Daoy (cell line): ENCODE measurements at regions not wholly inside any gene's neighbourhood (a gene's known extent, or its start where the extent isn't known, plus 50 kb on each side); places are given as distances from the start of the nearest gene placed in this dataset.
"Not testable (repeated sequence)": the region's sequence is repeated elsewhere in the genome, so short reads cannot be mapped to it uniquely, and the experiment has no call there.

Experiments used
- DNase-seq: peaks from one replicate; pipeline ENCODE4 v3.0.0-alpha.2; 2015; ENCODE audit warnings: low read depth

DNA sequence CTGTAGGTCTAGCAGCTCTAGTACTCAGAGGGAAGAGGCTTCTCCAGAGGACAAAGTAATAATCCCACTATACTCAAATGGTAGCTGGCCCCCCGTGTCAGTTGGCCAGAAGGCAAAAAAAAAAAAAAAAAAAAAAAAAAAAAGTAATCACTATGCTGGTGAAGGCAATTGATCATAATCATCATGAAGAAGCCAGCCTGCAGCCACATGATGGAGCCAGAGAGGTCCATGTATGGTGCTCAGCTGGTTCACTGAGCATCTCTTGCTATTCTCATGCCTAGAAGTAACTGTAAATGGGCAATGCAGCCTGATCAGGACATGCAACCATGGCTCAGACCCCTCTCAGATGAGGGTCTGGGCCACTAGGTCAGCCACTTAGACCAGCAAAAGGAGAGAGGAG is 378.8 kb downstream of the MED13L start:
- DNase-seq, result no peak

DNA sequence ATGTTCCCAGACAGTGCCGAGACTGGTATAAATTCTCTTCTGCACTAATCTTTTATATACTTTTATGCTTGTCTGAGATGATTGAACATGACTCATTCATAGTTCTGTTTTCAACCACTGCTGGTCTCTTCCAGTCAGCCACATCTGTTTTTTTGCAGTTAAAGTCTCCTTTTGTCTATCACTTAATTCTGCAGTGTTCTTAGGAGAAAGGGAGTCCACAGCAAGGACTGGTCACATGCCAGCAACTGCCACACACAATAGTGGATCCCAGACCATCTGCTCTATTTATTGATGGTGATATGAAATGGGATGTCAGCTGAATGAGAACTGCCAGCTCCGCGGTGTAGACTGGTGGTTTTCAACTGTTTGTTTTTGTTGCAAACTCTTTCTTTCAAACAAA is 379.8 kb downstream of the MED13L start:
- no peak for DNase-seq

DNA sequence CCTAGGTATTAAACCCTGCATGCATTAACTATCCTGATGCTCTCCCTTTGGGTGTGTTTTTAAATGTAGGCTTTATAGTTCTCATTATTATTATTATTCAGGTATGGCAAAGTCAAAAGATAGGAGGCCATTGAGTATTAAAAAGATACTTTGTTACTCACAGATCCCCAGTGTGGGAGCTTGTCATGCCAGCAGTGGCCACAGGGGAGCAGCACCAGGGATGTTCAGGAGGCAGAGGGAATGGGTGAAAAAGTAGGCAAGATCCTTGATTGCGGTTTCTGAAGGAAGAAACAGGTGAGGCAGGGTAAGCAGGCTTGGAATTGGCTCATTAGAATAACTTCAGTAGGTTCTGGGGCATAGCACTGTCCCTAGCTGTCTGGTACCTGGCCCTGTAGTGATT is 382.2 kb downstream of the MED13L start:
- no peak for DNase-seq

DNA sequence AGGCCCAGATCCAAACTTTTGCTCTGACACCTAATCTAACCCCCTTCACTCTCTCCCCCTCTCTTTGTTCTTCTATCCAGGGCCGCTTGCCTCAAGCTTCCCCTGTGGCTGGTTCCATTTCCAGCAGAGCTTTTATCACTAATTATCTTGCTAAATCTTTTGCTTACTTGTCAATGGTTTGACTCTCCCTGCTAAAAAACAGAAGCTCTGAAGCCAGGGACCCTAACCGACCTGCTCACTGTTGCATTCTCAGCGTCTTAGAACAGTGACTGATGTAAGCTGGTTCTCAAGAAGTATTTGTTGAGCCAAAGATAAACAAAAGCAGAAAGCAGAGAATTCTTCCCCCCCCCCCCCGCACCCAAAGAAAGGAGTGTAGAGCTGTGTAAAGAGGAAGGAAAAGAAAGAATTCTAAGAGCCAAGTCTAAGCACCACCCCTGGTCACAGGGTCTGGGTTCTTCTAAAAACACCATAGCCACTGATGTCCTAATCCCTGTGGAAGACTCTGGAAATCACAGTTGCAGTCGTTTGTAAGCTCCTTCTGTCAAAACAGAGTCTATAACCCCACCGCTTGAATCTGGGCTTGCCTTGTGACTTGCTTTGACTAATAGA is 385.8 kb downstream of the MED13L start:
- no peak for DNase-seq

DNA sequence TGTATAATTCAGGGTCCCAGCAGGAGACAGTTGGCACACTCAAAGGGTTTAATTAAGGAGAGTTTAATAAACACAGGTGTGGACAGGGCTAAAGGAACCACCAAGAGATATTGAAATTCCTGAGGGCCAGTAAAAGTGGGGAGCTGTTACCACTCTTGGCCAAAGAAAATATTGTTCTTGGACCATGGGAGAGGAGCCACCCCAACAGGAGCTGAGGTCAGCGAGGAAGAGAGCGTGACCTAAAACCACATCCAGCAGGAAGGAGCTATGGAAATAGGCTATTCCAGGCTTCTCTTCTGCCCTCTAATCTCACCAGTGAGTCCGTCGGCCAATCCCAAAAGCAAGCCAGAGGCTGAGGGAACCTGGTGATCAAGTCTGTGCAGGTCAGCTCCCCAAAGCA is 390.8 kb downstream of the MED13L start:
- DNase-seq, result peak; percentile 45

DNA sequence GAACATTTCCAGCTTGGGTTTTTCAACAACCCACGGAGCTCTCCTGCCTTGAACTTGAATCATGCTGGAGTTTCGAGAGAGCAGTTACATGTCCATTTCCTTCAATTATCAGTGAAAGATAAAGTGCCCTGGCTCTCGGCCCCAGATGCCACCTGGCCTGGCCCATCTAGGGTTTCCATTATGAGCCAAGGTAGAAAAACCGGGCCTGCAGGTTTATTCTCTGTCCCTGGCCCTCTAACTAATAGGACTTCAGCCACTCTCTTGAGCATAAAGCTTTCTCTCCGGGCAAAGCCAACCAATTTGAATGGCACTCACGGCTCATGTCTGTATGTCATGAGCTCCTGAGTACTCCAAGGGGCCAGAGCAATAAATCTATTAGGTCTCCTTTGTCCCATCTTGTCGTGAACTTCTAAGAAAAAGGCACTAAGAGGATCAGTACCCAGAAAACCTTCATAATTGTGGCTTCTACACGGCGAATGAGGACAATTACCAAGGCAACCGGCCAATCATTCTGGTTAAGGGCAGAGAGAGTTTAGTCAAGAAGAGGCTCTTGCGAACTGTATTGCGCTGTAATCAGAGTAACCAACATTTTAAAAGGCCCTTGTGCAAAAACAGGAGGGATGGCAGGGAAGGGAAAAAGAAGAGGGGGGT is 392.3 kb downstream of the MED13L start:
- no peak for DNase-seq

DNA sequence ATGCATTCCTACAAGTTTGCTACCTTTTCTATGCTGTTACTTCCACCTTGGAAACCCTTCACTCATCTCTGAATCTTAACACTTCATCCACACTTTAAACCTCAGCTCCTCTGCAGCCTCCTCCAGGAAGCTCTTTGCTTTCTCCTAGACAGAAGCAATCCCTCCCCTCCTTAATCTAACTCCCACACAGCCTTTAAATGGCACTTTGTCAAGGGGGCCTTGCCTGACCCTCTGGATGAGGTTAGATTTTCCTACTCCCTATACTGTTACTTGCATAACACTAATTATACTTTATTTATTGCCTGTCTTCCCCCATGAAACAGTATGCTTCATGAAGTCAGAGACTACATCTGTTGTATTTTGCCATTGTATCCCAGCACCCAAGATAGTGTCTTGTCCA is 394.6 kb downstream of the MED13L start:
- DNase-seq, result no peak

DNA sequence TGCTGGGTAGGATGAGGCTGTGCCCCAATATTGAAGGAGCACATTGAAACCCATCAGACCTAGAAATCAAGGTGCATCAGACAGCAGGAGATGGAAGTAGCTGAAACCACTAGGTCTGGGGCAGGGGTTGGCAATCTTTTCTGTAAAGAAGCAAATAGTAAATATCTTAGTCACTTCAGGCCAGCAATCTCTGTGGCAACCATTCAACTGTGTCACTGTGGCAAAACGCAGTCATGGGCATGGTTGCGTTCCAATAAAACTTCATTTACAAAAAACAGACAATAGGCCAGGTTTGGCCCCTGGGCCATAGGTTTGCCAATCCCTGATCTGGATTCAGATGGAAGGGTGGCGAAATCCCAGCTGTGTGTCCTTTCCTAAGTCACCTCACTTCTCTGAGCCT is 397.3 kb downstream of the MED13L start:
- DNase-seq, result no peak

DNA sequence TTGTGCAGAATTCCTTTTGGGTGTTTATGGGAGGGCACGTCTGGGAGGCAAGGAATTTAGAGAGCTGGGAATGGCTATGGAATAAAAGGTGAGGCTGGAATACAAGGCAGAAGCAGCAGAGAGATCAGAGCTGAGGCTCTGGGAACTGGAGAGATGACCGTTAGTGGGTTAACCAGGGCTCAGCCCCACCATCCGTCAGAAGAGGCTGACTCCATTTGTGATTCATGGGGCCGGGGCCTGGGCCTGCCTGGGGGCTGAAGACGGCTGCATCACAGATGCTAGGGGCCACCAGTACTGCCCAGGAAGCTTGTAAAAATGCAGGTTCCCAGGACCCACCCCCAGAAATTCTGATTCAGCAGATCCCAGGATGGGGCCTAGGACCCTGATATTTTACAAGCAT is 398.1 kb downstream of the MED13L start:
- DNase-seq, result no peak

DNA sequence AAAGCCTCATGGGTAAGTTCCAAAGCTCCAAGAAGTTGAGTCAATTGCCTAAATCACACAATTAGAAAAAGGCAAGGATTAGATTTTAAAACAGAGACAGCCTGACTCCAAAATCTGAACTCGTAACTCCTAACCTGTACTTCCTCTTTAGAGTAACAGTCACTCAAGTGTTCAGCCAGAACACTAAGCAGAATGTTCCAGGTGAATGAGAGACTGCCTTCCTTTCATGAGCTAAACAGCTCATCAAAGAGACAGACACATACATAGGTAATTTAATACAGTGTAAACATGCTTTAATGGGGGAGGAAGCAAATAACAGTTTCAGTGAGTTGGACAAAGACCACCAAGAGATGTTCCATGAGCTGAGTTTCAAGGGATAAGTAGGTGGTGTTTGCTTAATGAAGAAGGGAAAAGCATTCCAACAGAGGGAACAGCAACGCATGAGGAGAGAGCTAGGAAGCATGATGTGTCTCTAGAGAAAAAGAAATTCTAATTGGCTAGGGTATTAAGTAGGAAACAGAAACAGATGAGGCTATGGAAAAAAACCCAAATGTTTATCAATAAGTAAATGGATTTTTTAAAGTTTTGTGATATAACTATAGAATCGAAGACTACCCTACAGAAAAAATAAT is 403.9 kb downstream of the MED13L start:
- DNase-seq, result no peak

DNA sequence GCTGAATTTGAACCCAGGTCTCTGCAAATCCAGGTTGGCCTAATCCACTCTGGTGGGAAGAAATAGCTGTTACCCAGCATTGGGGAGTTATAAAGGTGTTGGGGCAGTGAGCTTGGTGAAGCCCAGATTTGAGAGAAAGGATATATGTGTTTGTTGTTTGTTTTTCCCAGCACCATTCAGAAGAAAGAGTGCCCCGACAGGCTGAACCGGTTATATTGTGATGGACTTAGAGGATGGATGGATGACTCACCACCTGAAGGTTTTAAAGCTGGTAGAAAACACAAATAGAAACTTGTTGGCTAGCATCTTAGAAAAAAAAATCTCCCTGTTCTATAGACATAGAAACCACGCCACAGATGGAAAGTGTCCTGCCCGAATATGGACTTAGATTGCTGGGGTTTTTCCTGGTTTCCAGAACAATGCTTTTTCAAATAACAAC is 404.6 kb downstream of the MED13L start:
- DNase-seq, result no peak

DNA sequence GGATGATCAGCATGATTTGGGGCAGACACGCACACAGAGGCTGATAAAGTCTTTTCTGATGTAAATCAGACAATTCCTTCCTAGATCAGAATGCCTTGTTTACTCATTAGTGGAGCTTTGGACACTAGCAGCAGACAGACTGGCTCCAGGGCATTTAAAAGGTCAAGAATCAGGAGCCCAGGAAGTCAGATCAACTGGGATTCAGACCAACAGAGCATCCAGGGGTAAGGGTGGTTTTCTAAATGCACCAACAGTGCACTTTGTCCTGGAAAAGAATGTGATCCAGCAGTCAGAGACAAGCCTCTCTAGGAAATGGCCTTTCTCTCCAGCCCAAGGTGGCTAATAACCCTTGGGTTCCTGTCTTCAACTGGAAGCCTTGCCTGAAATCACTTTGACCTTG is 405.3 kb downstream of the MED13L start:
- DNase-seq, result no peak

DNA sequence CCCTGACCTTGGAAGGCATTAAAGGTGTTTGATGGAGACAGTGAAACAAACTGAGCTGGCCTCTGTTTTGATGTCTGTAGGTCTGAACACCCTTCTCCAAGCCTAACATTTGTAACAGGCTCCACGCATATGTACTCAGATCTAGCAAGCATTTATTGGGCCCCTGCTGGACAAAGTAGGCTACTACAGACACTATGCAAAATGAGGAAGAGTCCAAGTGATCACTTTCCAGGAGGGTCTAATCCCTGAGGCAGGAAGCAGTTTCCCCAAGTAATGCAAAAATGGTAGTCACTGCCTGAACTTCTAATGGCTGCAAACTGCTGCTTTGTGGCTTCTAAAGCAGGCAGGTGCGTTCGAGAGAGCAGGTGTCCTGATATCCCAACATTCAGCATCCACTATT is 405.8 kb downstream of the MED13L start:
- peak; percentile 9 for DNase-seq

DNA sequence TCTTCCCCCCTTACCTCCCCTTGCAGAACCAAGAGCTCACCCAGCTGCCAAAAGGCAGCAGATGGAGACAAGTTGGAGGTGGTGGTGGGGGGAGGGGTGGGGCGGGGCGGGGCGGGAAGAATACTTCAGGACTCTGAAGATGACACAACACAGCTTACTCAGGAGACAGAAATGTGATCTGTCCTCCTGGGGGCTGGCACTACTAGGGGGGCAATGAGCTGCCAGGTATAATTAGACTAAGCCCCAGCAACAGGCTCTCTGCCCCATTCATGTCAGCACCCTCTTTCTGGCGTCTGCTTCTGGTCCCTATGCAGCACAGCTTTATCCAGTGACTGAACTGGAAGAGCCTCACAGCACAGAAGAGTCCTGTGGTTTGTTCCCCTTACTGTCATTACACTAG is 407.0 kb downstream of the MED13L start:
- no peak for DNase-seq

DNA sequence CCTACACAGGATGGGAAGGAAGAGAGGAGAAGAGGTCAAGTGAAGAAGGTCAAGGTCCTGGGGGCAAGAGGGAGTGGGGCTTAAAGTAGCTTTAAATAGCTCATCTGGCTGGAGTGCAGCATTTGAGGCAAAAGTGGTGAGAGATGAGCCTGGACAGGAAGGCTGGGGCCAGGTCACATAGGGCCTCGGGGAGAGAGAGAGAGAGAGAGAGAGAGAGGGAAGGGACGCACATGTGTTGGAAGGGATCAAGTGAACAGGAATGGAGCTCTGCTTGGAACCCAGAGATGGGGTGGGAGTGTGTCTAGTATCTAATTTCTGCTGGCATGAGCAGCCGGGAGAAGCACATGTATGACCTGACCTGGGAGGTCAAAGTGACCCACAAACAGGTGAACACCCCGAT is 407.5 kb downstream of the MED13L start:
- no peak for DNase-seq

DNA sequence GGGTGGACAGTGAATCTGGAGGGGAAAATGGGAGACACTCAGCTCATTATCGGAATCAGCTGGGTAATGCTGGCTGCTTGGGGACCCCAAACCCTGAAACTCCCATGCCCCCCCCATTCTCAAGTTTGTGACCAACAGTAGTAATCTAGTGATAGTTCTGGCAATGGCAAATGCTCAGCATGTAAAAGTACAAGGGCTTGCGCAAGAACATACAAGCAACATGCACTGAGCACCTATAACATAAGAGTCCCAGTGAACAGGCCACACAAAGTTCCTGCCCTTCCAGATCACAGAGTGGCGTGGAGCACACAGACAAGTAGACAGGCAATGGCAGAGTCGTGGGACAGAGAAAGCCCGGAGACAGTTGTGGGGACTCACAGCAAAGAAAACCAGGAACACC is 407.9 kb downstream of the MED13L start:
- DNase-seq, result no peak

DNA sequence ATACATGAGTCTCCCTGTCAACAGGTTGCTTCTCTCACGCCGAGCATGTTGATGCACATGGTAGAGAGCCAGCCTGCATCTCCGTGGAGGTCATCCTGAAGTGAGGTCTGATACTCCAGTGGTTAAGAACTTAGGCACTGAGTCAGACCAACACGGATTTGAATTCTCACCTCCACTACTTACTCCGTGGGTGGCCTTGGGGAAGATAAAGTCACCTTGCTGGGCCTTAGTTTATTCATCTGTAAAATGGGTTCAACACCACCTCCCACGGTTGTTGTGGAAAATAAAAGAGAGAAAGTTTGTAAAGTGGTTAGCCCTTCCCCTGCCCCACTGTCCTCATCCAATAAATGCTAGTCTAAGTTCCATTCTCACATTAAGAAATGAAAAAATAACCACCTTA is 408.9 kb downstream of the MED13L start:
- DNase-seq, result no peak

DNA sequence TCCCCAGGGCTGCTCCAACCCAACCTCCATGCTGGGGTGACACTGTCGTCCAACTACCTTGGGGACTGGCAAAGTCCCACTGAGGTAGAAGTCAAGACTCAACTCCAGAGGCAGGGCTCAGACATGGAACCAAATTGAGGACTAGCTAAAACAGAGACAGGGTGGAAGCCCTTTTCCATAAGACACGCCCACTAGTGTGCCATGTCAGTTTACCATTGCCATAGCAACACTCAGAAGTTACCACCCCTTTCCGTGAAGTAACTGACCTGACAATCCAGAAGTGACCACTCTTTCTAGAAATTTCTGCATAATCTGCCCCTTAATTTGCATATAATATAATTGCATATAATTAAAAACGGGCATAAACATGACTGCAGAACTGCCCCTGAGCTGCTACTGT is 409.6 kb downstream of the MED13L start:
- no peak for DNase-seq

DNA sequence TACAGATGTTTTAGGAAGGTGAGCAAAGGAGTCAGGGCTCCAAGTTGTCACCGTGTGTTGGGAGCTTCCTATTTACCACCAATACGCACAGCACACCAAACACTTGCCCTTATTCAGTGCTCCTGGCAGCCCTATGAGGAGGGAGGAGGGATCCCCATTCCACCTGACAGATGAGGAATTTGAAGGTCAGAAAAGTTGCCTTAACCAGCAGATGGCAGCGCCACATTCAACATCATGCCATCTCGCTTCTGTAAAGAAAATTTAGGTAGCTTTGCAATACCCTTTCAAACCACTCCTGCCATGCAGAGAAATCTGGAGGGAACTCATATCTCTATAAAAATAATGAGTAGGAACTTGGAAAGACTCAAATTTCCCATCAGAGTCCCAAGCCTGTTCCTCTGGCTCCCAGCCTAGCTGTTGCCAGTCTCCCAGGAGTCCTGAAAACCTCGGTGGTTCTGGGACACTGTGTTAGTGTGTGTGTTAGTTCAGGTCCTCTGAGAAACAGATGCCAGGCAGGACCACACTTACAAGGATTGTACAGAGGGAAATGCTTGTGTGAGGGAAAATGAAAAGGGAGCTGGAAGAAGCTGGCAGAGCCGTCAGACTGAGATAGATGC is 410.5 kb downstream of the MED13L start:
- no peak for DNase-seq

DNA sequence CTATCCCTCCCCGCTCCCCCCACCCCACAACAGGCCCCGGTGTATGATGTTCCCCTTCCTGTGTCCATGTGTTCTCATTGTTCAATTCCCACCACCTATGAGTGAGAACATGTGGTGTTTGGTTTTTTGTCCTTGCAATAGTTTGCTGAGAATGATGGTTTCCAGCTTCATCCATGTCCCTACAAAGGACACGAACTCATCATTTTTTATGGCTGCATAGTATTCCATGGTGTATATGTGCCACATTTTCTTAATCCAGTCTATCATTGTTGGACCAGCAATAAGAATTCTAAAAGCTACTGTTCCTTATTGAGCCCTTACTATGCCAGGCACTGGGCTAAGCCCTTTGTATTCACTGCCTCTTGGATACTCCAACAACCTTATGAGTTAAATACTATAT is 411.2 kb downstream of the MED13L start:
- DNase-seq, result not testable (repeated sequence)

DNA sequence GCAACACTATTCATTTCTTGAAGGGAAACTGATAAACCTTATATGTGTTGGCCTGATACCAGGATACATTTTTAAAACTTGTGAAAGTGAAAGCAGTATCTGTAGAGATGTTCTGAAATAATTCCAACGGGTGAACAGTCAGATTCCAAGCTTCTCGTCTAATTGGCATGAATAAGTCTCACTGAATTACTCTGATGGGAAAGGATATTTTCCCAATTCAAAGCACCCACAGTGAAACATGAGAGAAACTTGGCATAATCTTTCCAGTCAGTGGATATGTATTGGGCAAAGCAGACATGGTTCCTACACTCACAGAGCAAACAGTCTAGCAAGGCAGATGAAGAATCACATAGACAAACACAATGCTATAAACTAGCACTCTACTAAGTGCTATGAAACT is 413.1 kb downstream of the MED13L start:
- DNase-seq, result no peak

DNA sequence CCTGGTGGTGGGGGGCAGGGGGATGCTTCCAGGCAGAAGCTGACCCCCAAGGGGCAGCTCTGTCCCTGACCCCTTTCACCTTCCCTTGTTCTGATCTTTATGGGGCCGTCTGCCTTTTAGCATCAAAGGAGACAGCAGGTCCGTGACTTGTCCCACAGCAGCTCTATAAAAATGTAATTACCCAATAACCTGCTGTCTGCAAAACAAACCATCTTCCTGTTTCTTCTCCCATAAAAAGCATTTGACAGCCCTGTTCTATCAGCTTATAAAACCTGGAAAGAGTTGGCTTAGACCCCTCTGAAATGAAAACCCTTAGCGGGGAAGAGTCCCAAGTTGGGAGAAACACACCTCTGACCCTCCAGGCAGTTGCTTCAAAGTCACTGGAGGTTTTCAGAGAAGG is 416.9 kb downstream of the MED13L start:
- DNase-seq, result no peak

DNA sequence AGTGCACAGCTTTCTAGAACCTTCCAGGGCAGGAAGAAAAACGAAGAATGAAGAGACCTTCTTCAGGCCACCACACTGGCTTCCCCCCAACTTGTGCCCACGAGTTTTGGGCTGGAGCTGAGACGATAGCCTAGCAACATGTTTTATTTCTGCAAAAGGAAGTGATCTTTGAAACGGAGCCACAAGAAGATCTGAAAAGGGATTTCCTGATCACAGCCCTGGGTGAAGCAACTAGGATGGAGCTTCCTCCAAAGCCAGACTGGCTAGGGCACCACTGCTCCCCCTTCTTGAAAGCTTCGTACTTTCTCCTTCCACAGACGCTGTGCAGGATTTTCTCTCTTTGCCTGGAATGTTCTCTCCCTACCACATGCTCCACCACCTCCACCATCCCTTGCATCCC is 418.3 kb downstream of the MED13L start:
- no peak for DNase-seq
